ENCODE measurements at regions not wholly inside any gene's neighbourhood (a gene's known extent, or its start where the extent isn't known, plus 50 kb on each side); places are given as distances from the start of the nearest gene placed in this dataset.

DNA sequence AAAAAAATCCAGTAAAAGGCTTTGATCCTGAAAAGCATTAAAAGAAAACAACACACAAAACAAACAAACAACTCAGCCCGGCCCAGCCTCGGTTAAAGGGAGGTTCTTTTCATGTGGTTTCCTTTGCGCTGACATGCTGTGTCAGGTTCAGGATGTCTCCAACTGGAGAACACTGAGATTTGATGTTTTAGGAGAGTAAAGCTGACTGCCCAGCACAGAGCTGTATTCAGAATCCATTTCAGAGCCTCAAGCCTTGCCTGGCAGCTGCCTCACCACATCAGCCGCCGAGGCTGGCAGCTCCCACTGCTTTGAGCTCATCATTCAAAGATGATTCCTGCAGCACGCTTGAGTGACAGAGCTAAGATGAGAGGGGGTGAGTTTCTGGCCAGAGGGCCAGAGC is 205.8 kb upstream of the LYZL1 start:
- H3K27ac ChIP-seq (ENCODE audit: low read length) = no peak overlapping the region
- no peaks in the 10 kb centered on the region for H3F3A ChIP-seq (ENCODE audit: insufficient read depth, low read length)
- no peaks in the 10 kb centered on the region for H3K27me3 ChIP-seq (replicated peaks; ENCODE audit: insufficient read depth, low read length)
- TF ChIP-seq EZH2 (optimal IDR thresholded peaks at IDR 0.05; ENCODE audit: low read depth, low read length) = no peak
- TF ChIP-seq EZH2phosphoT487 (IDR thresholded peaks at IDR 0.05; ENCODE audit: low read length) = no peak
- TF ChIP-seq, protein P1, sequence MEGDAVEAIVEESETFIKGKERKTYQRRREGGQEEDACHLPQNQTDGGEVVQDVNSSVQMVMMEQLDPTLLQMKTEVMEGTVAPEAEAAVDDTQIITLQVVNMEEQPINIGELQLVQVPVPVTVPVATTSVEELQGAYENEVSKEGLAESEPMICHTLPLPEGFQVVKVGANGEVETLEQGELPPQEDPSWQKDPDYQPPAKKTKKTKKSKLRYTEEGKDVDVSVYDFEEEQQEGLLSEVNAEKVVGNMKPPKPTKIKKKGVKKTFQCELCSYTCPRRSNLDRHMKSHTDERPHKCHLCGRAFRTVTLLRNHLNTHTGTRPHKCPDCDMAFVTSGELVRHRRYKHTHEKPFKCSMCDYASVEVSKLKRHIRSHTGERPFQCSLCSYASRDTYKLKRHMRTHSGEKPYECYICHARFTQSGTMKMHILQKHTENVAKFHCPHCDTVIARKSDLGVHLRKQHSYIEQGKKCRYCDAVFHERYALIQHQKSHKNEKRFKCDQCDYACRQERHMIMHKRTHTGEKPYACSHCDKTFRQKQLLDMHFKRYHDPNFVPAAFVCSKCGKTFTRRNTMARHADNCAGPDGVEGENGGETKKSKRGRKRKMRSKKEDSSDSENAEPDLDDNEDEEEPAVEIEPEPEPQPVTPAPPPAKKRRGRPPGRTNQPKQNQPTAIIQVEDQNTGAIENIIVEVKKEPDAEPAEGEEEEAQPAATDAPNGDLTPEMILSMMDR (IDR thresholded peaks at IDR 0.05; ENCODE audit: low read length) = no peak
- H3K79me2 ChIP-seq (ENCODE audit: low read length) = no peaks in the 10 kb centered on the region
- no peaks in the 10 kb centered on the region for H3K9me3 ChIP-seq (replicated peaks; ENCODE audit: insufficient read depth, low read length)
- no peak overlapping the region for H3K4me3 ChIP-seq (ENCODE audit: low read length)
- H3K9me2 ChIP-seq (replicated peaks; ENCODE audit: insufficient read depth, low read length) = no peaks in the 10 kb centered on the region
- no peak overlapping the region for H3K4me2 ChIP-seq (ENCODE audit: low read depth, low read length)
- no peaks in the 10 kb centered on the region for H3K36me3 ChIP-seq (replicated peaks; ENCODE audit: insufficient read depth, low read length)
- H3K9ac ChIP-seq (ENCODE audit: low read length) = no peak overlapping the region
- H2AFZ ChIP-seq (ENCODE audit: low read length) = no peak overlapping the region
- H3K4me1 ChIP-seq (ENCODE audit: low read length) = no peaks in the 10 kb centered on the region
- H4K20me1 ChIP-seq (ENCODE audit: insufficient read depth, low read length) = no peaks in the 10 kb centered on the region
- DNase-seq = no peak

DNA sequence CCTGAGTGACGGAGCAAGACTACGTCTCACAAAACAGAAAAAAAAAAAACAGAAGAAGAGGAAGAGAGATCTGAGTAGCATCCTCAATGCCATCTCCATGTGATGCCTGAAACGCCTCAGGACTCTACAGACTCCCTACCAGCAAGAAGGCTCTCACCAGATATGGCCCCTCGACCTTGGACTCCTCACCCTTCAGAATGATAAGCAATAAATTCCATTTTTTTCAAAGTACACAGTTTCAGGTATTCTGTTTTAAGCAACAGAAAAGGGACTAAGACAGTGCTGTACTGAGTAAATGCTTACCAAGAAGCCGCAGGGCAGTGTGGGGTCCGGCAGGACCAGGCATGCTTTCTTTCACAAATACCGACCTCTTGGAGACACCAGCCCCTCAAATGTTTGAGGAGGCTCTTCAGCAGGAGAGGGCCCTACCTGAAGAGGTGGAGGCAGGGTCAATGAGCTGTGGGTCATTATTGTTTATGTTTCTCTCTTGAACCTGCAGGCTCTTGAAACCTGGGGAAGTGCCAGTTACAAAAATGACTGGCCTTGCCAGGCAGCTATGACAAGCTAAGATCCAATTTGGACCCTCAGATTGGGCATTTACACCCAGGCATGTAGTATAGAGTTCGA is 204.1 kb upstream of the LYZL1 start:
- TF ChIP-seq EZH2 (optimal IDR thresholded peaks at IDR 0.05; ENCODE audit: low read depth, low read length) = no peak
- TF ChIP-seq EZH2phosphoT487 (IDR thresholded peaks at IDR 0.05; ENCODE audit: low read length) = no peak
- TF ChIP-seq, protein P1 (IDR thresholded peaks at IDR 0.05; ENCODE audit: low read length) = no peak
- no peak for DNase-seq
- H3K9ac ChIP-seq (ENCODE audit: low read length) = no peak overlapping the region
- H3K79me2 ChIP-seq (ENCODE audit: low read length) = no peaks in the 10 kb centered on the region
- no peaks in the 10 kb centered on the region for H3K9me2 ChIP-seq (replicated peaks; ENCODE audit: insufficient read depth, low read length)
- no peak overlapping the region for H2AFZ ChIP-seq (ENCODE audit: low read length)
- no peaks in the 10 kb centered on the region for H3K9me3 ChIP-seq (replicated peaks; ENCODE audit: insufficient read depth, low read length)
- no peaks in the 10 kb centered on the region for H3K27me3 ChIP-seq (replicated peaks; ENCODE audit: insufficient read depth, low read length)
- no peak overlapping the region for H3K4me2 ChIP-seq (ENCODE audit: low read depth, low read length)
- no peaks in the 10 kb centered on the region for H3K4me1 ChIP-seq (ENCODE audit: low read length)
- H4K20me1 ChIP-seq (ENCODE audit: insufficient read depth, low read length) = no peaks in the 10 kb centered on the region
- H3F3A ChIP-seq (ENCODE audit: insufficient read depth, low read length) = no peaks in the 10 kb centered on the region
- H3K4me3 ChIP-seq (ENCODE audit: low read length) = no peak overlapping the region
- H3K27ac ChIP-seq (ENCODE audit: low read length) = no peak overlapping the region
- no peaks in the 10 kb centered on the region for H3K36me3 ChIP-seq (replicated peaks; ENCODE audit: insufficient read depth, low read length)

DNA sequence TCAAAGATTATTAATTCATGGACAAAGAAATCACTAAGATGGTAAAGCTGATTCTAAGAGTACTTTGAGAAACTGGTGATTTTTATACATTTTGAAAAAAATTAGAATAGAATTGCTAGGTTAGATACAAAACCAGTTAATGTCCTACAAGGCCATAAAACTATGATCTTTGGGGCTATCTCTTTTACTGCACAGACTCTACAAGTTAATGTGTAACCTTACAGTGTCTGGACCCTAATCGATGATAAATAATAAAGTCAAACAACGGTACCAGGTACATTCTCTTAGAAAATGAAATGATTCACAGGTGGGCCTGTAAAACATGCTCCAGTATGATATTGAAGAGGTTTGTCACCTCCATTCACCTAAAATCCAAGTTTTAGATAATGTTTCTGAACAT is 199.8 kb upstream of the LYZL1 start:
- H3K9ac ChIP-seq (ENCODE audit: low read length) = no peak overlapping the region
- no peaks in the 10 kb centered on the region for H3K4me1 ChIP-seq (ENCODE audit: low read length)
- no peak overlapping the region for H3K27ac ChIP-seq (ENCODE audit: low read length)
- DNase-seq = no peak
- H3K79me2 ChIP-seq (ENCODE audit: low read length) = no peaks in the 10 kb centered on the region
- no peak for TF ChIP-seq EZH2 (optimal IDR thresholded peaks at IDR 0.05; ENCODE audit: low read depth, low read length)
- TF ChIP-seq, protein P1 (IDR thresholded peaks at IDR 0.05; ENCODE audit: low read length) = no peak
- TF ChIP-seq EZH2phosphoT487 (IDR thresholded peaks at IDR 0.05; ENCODE audit: low read length) = no peak
- no peaks in the 10 kb centered on the region for H3K9me3 ChIP-seq (replicated peaks; ENCODE audit: insufficient read depth, low read length)
- H2AFZ ChIP-seq (ENCODE audit: low read length) = no peak overlapping the region
- no peak overlapping the region for H3K4me3 ChIP-seq (ENCODE audit: low read length)
- H3K27me3 ChIP-seq (replicated peaks; ENCODE audit: insufficient read depth, low read length) = no peaks in the 10 kb centered on the region
- H3K36me3 ChIP-seq (replicated peaks; ENCODE audit: insufficient read depth, low read length) = no peaks in the 10 kb centered on the region
- H4K20me1 ChIP-seq (ENCODE audit: insufficient read depth, low read length) = no peaks in the 10 kb centered on the region
- no peak overlapping the region for H3K4me2 ChIP-seq (ENCODE audit: low read depth, low read length)
- H3F3A ChIP-seq (ENCODE audit: insufficient read depth, low read length) = no peaks in the 10 kb centered on the region
- no peaks in the 10 kb centered on the region for H3K9me2 ChIP-seq (replicated peaks; ENCODE audit: insufficient read depth, low read length)
